CD4-positive, alpha-beta T cell treated with Interleukin-10 for 1 hour (primary cell): ENCODE measurements at regions not wholly inside any gene's neighbourhood (a gene's known extent, or its start where the extent isn't known, plus 50 kb on each side); places are given as distances from the start of the nearest gene placed in this dataset.
"Not testable (repeated sequence)": the region's sequence is repeated elsewhere in the genome, so short reads cannot be mapped to it uniquely, and the experiment has no call there.

Experiments used
- DNase-seq: peaks from one replicate; pipeline ENCODE4 v3.0.0-alpha.2; 2020

- DNase-seq = no peak
Measured at GRCh38 chr2:236910781-236911495, 174.8 kb upstream of the COPS8 start.

GRCh38 chr2:236912326-236913120 is 173.2 kb upstream of the COPS8 start:
- no peak for DNase-seq

DNA sequence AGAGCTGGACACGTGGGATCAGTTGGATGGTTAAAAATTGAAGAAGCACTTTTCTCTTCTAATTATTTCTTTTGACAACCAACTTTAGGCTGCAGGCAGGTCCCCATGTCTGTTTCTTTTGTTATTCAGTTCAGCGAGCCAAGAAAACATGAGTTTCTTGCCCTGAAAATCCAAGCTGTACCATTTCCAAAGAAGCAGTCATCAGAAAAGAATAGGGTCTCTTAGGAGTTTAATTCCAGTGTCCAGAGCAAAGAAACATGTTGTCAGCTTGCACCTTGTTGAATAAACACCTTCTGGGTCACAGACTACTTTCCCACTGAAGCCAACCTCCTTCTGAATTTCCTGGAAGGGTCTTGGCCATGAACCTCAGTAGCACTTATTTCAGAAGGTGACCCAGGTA is 170.5 kb upstream of the COPS8 start:
- no peak for DNase-seq

DNA sequence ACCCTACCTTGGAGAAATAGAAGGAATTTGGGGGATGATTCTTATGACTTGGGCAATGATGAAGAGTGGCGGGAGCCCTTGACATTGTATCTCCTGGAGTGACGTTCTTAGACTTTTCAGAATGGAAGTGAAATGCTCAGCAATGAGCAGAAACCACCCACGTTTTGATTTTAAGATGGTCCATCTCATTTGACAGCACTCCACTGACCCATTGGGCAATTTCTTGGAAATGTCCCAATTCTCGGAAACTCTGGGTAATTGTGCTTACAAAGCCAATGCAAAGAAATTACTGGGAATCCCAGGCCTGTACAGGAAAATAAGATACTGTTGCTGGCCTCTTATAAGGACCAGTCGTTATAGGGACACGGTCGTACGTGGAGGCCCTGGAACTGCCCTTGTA is 170.0 kb upstream of the COPS8 start:
- no peak for DNase-seq

DNA sequence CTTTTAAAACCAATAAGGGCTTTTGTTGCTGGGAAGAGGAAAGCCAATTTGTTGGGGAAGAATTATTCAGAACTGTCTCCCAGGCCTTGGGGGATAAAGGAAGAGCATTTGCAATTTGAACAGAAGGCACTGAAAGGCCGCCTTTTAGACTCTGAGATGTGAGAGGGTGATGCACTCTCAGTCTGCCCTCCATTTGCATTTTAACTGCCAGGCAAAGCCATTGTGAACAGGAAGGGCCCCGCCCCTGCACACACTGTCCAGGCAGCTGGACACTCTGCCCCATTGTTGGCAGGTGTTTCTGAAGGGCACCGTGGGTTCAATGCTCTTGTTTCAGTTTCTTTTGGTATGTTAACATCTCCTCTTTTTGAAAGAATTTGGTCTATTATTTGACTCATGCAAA is 169.5 kb upstream of the COPS8 start:
- no peak for DNase-seq

DNA sequence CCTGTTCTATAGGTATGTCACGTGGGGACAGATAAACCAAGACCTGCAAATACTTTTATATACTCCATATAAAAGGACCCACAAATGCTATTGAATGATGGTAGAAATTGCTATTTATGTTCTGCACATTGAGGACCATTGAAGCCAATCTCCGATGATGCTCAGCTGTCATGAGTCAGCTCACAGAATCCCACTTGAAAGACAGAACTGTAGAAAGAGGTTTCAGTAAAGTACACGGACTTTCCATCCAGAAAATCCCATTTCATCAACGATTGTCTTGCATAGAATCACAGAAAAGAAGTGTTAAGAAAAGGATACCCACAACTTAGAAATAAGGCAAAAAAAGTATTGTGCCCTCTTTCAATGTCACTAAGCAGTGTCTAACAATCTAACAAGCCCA is 169.0 kb upstream of the COPS8 start:
- no peak for DNase-seq

GRCh38 chr2:236917164-236917563 is 168.5 kb upstream of the COPS8 start:
- DNase-seq = no peak

- DNase-seq = no peak
Measured at GRCh38 chr2:236918545-236918944, 167.1 kb upstream of the COPS8 start.

DNA sequence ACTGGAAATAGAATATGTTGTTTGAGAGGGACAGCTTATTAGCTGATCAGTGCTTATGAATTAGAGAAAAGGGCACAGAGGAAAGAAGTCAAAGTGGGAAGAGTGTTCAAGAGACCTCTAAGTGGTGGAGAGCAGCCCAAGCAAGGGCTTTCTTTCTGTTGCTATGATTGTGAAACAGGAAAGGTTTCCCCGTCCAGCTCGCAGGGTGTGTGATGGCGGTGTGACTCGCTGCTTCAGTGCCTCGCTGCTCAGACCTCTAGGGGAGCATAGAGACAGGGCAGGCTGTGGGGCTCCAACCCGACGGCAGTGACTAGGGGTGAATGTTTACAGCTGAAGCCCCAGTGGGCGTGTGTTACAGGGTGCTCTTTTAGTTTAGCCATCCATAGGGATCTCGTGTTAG is 166.5 kb upstream of the COPS8 start:
- no peak for DNase-seq

DNA sequence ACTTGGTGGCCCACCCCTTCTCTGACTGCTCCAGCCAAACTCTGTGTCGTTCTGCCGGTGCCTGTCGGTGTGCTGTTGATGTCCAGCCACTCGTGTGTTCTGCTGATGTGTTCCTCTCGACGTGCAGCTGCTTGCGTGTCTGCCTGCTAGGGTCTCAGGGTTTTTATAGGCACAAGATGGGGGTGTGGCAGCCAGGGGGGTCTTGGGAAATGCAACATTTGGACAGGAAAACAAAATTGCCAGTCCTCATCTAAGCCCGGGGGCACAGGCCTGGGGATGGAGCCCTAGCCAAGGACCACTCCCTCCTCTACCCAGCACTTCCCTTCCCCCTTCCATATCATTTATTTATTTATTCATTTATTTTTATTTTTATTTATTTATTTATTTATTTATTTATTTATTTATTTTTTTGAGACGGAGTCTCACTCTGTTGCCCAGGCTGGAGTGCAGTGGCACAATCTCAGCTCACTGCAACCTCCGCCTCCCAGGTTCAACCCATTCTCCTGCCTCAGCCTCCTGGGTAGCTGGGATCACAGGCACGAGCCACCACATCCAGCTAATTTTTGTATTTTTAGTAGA is 165.8 kb upstream of the COPS8 start:
- not testable (repeated sequence) for DNase-seq

- no peak for DNase-seq
Measured at GRCh38 chr2:236922061-236922460, 163.6 kb upstream of the COPS8 start.

DNA sequence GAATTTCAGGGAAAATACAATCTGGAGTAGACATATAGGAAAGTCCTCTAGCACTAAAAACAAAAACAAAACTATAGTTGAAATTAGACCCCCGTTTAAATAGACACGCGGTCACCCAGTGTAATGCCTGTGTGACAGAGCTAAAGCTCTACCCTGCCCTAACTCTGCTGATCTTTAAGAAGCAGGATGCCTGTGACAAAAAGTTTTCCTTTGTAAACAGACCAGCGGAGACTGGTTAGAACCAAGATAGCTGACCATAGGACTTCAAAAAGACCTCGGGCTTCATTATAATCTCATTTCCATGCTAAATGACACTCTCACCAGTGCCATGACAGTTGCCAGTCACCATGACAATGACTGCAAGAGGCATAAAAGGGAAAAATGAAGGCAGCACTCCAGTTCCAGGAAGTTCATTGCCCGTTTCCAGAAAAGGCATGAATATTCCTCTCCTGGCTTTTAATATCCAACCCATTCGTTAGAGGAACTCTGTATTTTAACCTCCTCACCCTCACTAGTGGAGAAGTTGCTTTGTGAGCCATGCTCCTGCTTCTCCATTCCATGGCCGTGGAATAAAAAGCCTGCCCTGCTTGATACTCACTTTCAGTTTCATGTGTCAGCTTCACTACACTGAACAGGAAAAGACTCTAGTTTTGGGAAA is 157.2 kb upstream of the COPS8 start:
- no peak for DNase-seq

DNA sequence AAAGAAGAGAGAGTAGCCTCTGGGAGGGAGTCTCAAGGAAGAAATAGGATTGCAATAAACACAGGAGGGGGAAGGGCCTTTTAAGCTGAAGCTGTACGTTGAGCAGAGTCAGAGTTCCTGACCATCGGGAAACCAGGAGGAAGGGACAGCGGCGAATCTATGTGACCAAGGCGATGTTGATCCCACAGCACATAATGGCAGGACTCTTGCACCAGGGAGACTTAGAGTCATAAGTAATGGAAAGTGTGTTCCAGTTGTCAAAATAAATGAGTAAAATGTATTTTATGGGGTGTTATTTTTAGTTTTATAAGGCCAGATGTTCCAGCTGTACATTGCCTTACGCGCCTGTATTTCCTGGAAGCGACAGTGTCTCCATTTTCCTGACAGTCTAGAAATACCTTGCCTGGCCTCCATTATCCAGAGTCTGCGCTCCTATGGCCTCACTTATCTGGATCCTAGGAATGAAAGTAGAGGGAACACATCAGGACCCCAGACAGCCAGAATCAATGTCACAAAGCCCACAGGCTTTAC is 152.8 kb upstream of the COPS8 start:
- no peak for DNase-seq

DNA sequence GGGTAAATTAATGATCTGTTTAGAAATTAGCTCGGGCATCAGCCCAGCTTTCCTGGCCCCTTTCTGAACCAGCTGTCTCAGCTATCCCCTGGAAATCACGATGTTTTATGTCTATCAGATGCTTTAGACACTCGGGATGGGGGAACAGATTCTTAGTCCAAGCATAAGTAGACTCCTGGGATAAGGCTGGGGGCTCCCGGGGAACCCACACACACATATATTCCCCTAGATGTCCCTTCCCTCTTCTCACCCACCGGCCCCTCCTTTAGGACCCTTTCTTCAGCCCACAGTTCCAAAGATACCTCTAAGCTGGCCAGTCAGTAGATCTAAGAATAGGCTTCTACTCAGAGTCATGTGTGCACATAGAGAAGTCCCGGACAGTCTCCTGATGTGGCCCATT is 151.5 kb upstream of the COPS8 start:
- no peak for DNase-seq

GRCh38 chr2:236934656-236935055 is 151.0 kb upstream of the COPS8 start:
- DNase-seq = no peak

DNA sequence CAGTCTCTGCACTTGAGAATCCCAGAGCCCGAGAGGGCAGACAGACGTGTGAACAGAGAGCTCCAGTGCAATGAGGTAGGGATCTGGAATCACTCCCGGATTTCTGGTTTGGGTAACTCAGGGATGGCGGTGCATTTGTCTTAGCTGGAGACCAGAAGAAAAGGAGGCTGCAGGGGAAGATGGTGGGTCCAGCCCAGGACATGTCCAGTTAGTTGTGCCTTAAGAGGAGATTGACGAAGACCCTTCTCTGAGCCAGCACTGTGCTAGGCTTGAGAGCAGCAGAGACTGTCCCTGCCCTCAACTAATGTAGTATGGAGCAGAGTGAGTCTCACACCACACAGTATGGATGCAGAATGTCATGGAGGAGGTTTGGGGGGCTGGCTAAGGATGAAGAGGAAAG is 150.6 kb upstream of the COPS8 start:
- DNase-seq = no peak

- DNase-seq = no peak
Measured at GRCh38 chr2:236935631-236936445, 149.9 kb upstream of the COPS8 start.

GRCh38 chr2:236936446-236936940 is 149.2 kb upstream of the COPS8 start:
- DNase-seq = no peak

- DNase-seq = no peak
Measured at GRCh38 chr2:236938126-236938525, 147.6 kb upstream of the COPS8 start.

GRCh38 chr2:236939271-236939670 is 146.4 kb upstream of the COPS8 start:
- no peak for DNase-seq

DNA sequence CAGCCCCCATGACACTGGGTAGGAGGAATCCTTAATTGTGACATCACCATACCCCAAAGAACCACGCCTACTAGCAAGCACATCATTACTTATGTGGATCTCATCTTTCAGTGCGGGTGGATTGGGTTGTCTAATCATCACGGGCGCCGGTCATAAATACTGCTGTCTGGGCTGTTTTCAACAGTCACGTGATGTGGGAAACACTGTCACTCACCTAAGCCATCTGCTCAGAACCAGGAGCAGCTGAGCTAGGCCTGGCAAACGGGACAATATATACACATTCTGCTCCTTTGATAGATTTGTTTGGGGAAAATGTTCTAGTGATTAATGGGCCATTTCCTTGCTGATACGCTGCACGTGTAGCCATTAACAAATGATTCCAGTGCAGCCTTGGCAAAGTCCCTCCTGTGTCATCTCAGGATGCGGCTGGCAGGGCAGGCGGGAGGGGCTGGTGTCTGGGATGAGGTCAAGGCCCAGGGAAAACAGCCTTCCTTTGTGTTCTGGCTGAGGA is 145.9 kb upstream of the COPS8 start:
- no peak for DNase-seq

GRCh38 chr2:236940497-236940896 is 145.2 kb upstream of the COPS8 start:
- no peak for DNase-seq
